ENCODE measurements at regions not wholly inside any gene's neighbourhood (a gene's known extent, or its start where the extent isn't known, plus 50 kb on each side); places are given as distances from the start of the nearest gene placed in this dataset.

DNA sequence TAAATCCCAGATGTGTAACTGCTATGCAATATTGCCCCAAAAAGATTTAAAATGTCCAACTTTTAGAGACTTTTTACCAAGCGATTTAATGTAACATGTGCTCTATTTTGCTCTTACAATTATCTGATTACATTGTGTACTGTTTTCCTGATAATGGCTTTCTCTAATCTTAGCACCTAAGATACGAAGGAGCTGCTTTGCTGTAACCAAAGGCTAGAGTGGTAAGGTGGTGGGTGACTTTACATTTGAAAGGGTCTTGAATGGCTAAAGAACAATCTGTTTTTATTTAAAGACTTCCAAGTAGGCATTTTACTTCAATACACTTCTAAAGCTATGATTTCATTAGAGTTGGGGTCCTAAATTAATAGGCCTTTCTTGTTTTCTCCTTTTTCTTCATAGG is 1201.6 kb upstream of the MAP3K7 start:
- no peak for DNase-seq (ENCODE audit: low spot score in 2 of 2)
- no peak overlapping the region for H3K27ac ChIP-seq
- TF ChIP-seq, protein P1, sequence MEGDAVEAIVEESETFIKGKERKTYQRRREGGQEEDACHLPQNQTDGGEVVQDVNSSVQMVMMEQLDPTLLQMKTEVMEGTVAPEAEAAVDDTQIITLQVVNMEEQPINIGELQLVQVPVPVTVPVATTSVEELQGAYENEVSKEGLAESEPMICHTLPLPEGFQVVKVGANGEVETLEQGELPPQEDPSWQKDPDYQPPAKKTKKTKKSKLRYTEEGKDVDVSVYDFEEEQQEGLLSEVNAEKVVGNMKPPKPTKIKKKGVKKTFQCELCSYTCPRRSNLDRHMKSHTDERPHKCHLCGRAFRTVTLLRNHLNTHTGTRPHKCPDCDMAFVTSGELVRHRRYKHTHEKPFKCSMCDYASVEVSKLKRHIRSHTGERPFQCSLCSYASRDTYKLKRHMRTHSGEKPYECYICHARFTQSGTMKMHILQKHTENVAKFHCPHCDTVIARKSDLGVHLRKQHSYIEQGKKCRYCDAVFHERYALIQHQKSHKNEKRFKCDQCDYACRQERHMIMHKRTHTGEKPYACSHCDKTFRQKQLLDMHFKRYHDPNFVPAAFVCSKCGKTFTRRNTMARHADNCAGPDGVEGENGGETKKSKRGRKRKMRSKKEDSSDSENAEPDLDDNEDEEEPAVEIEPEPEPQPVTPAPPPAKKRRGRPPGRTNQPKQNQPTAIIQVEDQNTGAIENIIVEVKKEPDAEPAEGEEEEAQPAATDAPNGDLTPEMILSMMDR (IDR thresholded peaks at IDR 0.05): no peak
- H3K4me1 ChIP-seq: no peaks in the 10 kb centered on the region
- intact Hi-C loops (cut with DNase I): no loop called here
- H3K36me3 ChIP-seq: no peaks in the 10 kb centered on the region
- H3K9me3 ChIP-seq: no peaks in the 10 kb centered on the region
- no peak overlapping the region for H3K4me3 ChIP-seq
- H3K27me3 ChIP-seq: no peaks in the 10 kb centered on the region

DNA sequence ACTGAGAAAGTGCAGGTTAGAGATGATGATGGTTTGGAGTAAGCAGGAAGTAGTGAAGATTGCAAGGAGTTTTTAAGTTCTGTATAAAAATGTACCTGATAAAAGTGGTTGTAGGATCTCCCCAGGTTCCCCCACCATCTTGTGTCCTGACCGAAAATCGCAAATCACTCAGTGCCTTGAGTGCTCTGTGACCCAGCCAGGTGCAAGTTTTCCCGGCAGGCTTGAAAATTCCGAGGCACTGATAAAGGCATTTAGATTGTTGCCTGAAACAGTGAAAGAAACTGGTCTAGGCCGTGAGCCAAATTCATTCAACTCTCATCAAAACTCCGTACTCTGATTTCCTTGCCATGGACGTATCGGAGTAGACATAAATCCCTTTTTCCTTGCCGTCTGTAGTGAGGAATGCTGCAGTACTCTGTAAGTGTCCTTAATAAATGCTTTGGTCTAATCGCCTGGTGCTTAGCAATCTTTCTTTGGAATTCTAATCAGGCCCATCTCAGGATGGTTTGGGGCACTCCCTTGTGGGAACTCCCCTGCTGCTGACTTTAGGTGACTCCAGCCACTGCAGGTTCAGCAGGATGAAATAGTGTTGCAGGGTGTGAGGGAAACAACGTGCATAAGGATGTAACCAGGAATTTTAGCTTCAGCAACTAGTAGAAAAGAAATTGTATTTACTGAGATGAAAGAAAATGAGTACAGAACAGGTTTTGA is 1199.8 kb upstream of the MAP3K7 start:
- H3K27me3 ChIP-seq: no peaks in the 10 kb centered on the region
- intact Hi-C loops (cut with DNase I): no loop called here
- H3K4me3 ChIP-seq: no peak overlapping the region
- no peak overlapping the region for H3K27ac ChIP-seq
- no peaks in the 10 kb centered on the region for H3K4me1 ChIP-seq
- no peaks in the 10 kb centered on the region for H3K36me3 ChIP-seq
- no peak for DNase-seq (ENCODE audit: low spot score in 2 of 2)
- TF ChIP-seq, protein P1 (IDR thresholded peaks at IDR 0.05): no peak
- H3K9me3 ChIP-seq: no peaks in the 10 kb centered on the region

DNA sequence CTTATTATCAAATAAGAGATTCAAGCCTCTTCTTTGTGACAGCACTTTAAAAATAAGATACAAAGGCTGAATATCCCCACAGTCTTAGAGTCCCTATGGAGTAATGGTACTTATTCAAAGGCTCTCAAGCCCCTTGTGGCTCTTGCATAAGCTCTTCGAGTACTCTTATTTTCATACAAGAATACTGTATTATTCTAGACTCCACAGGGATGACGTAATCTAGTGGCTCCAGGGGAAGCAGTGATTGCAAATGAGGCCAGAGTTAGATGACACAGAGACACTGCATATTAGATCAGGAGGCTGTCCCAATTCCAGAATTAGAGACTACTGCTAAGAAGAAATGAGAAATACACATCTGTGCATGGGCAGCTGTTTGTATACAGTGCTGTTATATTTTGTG is 1195.9 kb upstream of the MAP3K7 start:
- no peaks in the 10 kb centered on the region for H3K4me1 ChIP-seq
- no peak overlapping the region for H3K4me3 ChIP-seq
- no peak overlapping the region for H3K27ac ChIP-seq
- TF ChIP-seq, protein P1 (IDR thresholded peaks at IDR 0.05): no peak
- H3K27me3 ChIP-seq: no peaks in the 10 kb centered on the region
- DNase-seq (ENCODE audit: low spot score in 2 of 2): no peak
- intact Hi-C loops (cut with DNase I): no loop called here
- no peaks in the 10 kb centered on the region for H3K9me3 ChIP-seq
- H3K36me3 ChIP-seq: no peaks in the 10 kb centered on the region

DNA sequence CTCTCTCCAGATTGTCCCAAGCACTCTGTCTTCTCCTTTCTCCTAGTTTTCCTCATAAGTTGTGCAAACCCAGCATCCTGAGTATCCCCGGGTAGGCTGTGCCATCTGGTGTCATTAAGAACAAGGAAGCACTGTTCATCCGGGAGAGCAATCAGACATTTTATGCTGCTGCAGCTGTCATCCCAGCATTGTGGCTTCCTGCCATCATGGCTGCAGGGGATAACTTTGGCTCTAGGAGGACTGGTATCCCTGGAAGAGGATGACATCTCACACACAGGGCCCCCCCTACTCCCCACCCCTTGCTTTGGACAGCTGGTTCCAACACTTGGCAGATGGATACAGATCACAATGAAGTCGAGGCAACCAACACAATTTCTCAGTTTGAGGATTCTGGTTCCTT is 1195.1 kb upstream of the MAP3K7 start:
- H3K9me3 ChIP-seq: no peaks in the 10 kb centered on the region
- no peak overlapping the region for H3K4me3 ChIP-seq
- no peaks in the 10 kb centered on the region for H3K4me1 ChIP-seq
- H3K27ac ChIP-seq: no peak overlapping the region
- TF ChIP-seq, protein P1 (IDR thresholded peaks at IDR 0.05): no peak
- intact Hi-C loops (cut with DNase I): no loop called here
- no peaks in the 10 kb centered on the region for H3K36me3 ChIP-seq
- DNase-seq (ENCODE audit: low spot score in 2 of 2): no peak
- no peaks in the 10 kb centered on the region for H3K27me3 ChIP-seq

DNA sequence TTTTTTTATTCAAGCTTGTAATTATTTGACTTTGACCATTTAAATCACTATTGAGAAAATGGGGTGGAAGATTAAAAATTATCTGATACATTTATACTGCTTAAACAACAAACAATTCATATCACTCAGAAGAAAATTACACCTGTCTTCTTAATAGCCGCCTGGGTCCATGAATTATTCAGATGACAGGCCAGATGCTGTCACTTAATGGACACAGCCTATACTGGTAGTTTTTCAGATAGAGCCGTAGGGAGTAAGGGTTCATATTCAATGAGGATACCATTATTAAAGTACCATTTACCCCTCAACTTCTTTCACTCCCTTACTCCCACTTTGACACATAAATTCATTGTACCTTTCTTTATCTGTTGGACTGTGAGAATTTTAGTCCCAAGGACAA is 1193.4 kb upstream of the MAP3K7 start:
- TF ChIP-seq, protein P1 (IDR thresholded peaks at IDR 0.05): no peak
- no peak overlapping the region for H3K27ac ChIP-seq
- no peaks in the 10 kb centered on the region for H3K36me3 ChIP-seq
- no peak for DNase-seq (ENCODE audit: low spot score in 2 of 2)
- H3K4me3 ChIP-seq: no peak overlapping the region
- no peaks in the 10 kb centered on the region for H3K4me1 ChIP-seq
- no peaks in the 10 kb centered on the region for H3K27me3 ChIP-seq
- H3K9me3 ChIP-seq: no peaks in the 10 kb centered on the region
- intact Hi-C loops (cut with DNase I): no loop called here

DNA sequence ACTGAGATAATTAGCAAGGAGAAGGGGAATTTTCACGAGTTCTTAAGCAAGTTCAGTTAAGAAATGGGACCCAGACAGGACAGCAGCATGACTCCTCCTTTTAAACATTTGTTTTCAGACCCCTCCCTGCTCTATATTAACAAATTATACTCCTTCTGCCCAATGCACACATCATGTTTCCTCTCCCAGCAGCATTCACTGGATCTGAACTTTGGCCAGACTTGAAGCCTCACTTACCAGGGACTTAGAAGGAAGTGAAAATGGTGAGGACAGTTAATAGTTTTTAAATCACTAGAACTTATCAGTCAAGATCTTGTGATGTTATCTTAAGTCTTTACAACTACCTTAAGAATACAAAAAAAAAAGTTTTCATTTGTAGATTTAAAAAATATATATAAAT is 1174.7 kb upstream of the MAP3K7 start:
- H3K9me3 ChIP-seq: no peaks in the 10 kb centered on the region
- no peaks in the 10 kb centered on the region for H3K27me3 ChIP-seq
- H3K4me1 ChIP-seq: no peaks in the 10 kb centered on the region
- no peak for DNase-seq (ENCODE audit: low spot score in 2 of 2)
- intact Hi-C loops (cut with DNase I): no loop called here
- TF ChIP-seq, protein P1 (IDR thresholded peaks at IDR 0.05): no peak
- H3K4me3 ChIP-seq: no peak overlapping the region
- no peak overlapping the region for H3K27ac ChIP-seq
- H3K36me3 ChIP-seq: no peaks in the 10 kb centered on the region
